ENCODE measurements at regions not wholly inside any gene's neighbourhood (a gene's known extent, or its start where the extent isn't known, plus 50 kb on each side); places are given as distances from the start of the nearest gene placed in this dataset.

DNA sequence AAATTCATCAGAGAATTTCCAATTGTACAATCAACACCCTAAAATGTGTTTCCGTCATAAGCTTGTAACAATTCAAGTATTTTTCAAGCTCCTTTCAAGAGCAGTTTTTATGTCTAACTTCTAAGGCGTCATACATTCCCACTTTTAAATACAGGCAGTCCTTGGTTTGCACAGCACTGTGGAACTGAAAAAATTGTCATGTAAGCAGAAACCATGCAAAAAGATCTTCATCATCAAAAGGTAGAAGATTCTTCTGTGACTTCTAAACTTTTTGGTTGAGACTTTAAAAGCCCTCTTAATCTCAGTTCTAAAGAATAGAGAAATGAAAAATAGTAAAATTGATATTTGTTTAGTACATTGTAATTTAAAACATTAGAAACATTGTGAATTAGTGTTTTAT is 315.6 kb downstream of the TPBG start:
- TF ChIP-seq CTCF (conservative IDR thresholded peaks at IDR 0.05; ENCODE audit: low read depth, low read length), result no peak
- no peak for DNase-seq (ENCODE audit: low read depth)
- H3K4me3 ChIP-seq (ENCODE audit: low read depth, low read length), result no peak overlapping the region

GRCh38 chr6:82680192-82680591 is 316.6 kb downstream of the TPBG start:
- no peak for DNase-seq (ENCODE audit: low read depth)
- no peak for TF ChIP-seq CTCF (conservative IDR thresholded peaks at IDR 0.05; ENCODE audit: low read depth, low read length)

DNA sequence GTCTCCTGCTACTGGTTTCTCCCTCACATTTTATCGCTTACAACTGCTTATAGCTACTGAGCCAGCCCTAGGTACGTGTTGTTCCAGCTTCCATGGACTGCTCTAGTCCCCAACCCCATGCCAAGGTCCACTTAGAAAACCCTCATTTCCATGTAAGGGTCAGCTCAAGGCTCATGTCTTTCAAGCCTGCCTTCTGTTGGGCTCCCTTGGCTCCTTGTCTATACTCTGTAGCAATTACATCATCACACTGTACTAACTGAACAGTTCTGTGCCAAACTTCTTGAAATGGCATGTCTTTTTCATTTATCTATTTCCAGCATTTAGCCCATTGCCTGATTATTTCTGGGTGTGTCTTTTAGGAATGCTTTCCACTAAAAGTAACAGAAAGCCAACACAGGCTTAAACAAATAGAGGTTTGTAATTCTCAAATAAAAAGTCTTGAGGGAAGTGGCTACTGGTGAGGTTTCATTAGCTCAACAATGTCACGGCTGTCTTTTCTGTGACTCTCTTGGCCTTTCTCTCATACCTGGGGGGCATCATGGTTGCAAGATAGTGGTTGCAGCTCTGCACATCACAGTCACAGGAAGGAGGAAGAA is 317.6 kb downstream of the TPBG start:
- no peak for DNase-seq (ENCODE audit: low read depth)
- TF ChIP-seq CTCF (conservative IDR thresholded peaks at IDR 0.05; ENCODE audit: low read depth, low read length), result no peak
- no peak overlapping the region for H3K4me3 ChIP-seq (ENCODE audit: low read depth, low read length)

More at GRCh38 chr6:82680192-82680591, 316.6 kb downstream of the TPBG start:
- no peak overlapping the region for H3K4me3 ChIP-seq (ENCODE audit: low read depth, low read length)

DNA sequence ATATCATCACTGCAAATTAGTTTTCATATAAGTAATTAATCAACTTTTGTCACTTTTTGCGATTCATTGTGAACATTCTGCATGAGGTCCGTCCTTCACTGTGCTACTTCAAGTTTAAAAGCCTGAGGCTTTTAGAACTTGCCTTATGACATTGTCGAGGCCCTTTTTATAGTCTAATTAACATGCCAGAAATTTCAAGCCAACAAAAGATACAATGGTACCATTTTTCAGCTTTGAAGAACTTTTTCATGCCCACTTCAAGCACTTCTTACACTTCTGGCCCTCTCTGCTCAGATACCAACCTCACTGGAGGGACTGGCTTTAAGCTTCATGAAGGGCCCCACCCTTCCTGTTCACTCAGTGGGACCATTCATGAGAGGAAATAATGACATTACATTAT is 323.1 kb downstream of the TPBG start:
- no peak for DNase-seq (ENCODE audit: low read depth)
- TF ChIP-seq CTCF (conservative IDR thresholded peaks at IDR 0.05; ENCODE audit: low read depth, low read length), result no peak
- no peak overlapping the region for H3K4me3 ChIP-seq (ENCODE audit: low read depth, low read length)

GRCh38 chr6:82687855-82688254 is 324.2 kb downstream of the TPBG start:
- DNase-seq (ENCODE audit: low read depth), result no peak
- no peak for TF ChIP-seq CTCF (conservative IDR thresholded peaks at IDR 0.05; ENCODE audit: low read depth, low read length)
- H3K4me3 ChIP-seq (ENCODE audit: low read depth, low read length), result no peak overlapping the region

- no peak for DNase-seq (ENCODE audit: low read depth)
- H3K4me3 ChIP-seq (ENCODE audit: low read depth, low read length), result no peak overlapping the region
- TF ChIP-seq CTCF (conservative IDR thresholded peaks at IDR 0.05; ENCODE audit: low read depth, low read length), result no peak
Observed at GRCh38 chr6:82690283-82690682, 326.7 kb downstream of the TPBG start.

GRCh38 chr6:82691997-82692396 is 328.4 kb downstream of the TPBG start:
- no peak overlapping the region for H3K4me3 ChIP-seq (ENCODE audit: low read depth, low read length)
- no peak for TF ChIP-seq CTCF (conservative IDR thresholded peaks at IDR 0.05; ENCODE audit: low read depth, low read length)
- DNase-seq (ENCODE audit: low read depth), result no peak
